CD4-positive, CD25-positive, alpha-beta regulatory T cell (primary cell): ENCODE measurements at regions not wholly inside any gene's neighbourhood (a gene's known extent, or its start where the extent isn't known, plus 50 kb on each side); places are given as distances from the start of the nearest gene placed in this dataset.

Experiments used
- ATAC-seq, 2 donors: fragments of 150-1000 bp; cut with Tn5 transposase; one replicate each; pipeline ENCODE4 v1.10.0; 2021; ENCODE audit warnings: low read depth in 2 of 2, moderate number of reproducible peaks in 2 of 2, moderate library complexity in 1 of 2
- DNase-seq, 3 donors: peaks; one replicate each; pipeline versions ENCODE4 v3.0.0 to v3.0.0-alpha.2; 2012 to 2022; ENCODE audit warnings: mixed read lengths in 1 of 3
- H3K27ac ChIP-seq: one replicate; pipeline ENCODE4 v1.7.0; 2013; ENCODE audit warnings: mild to moderate bottlenecking, low read length; ENCODE audit not compliant: insufficient read depth, poor library complexity, severe bottlenecking
- H3K27me3 ChIP-seq: one replicate; pipeline ENCODE4 v1.7.0; 2013; ENCODE audit warnings: low read length; ENCODE audit not compliant: control insufficient read depth, insufficient read depth
- H3K36me3 ChIP-seq: one replicate; pipeline ENCODE4 v1.7.0; 2013; ENCODE audit warnings: mild to moderate bottlenecking, low read length, moderate library complexity; ENCODE audit not compliant: control insufficient read depth, insufficient read depth
- H3K4me1 ChIP-seq: 2 replicates; pipeline ENCODE4 v1.7.0; 2013; ENCODE audit warnings: mild to moderate bottlenecking, low read length; ENCODE audit not compliant: insufficient read depth, control insufficient read depth, poor library complexity, severe bottlenecking
- H3K4me3 ChIP-seq: one replicate; pipeline ENCODE4 v1.7.0; 2013; ENCODE audit warnings: low read depth, mild to moderate bottlenecking, low read length, moderate library complexity
- H3K9me3 ChIP-seq, 2 experiments: 1 replicate in 1 of 2; 2 replicates in 1 of 2; pipeline ENCODE4 v1.7.0; 2013; ENCODE audit warnings: low read length in 2 of 2, mild to moderate bottlenecking in 1 of 2, moderate library complexity in 1 of 2; ENCODE audit not compliant: control insufficient read depth in 2 of 2
- H3K27ac Mint-ChIP-seq, 3 donors: one replicate each; pipeline ENCODE4 v1.8.0; 2020 to 2022; ENCODE audit warnings: mild to moderate bottlenecking in 3 of 3, mixed read lengths in 3 of 3, moderate library complexity in 2 of 3
- H3K27me3 Mint-ChIP-seq: one replicate; pipeline ENCODE4 v1.8.0; 2022; ENCODE audit warnings: mild to moderate bottlenecking, mixed read lengths
- H3K36me3 Mint-ChIP-seq: one replicate; pipeline ENCODE4 v1.8.0; 2020; ENCODE audit warnings: mixed read lengths
- H3K4me1 Mint-ChIP-seq, 4 donors: one replicate each; pipeline ENCODE4 v1.8.0; 2020 to 2022; ENCODE audit warnings: mixed read lengths in 4 of 4, mild to moderate bottlenecking in 1 of 4
- H3K4me3 Mint-ChIP-seq, 4 donors: one replicate each; pipeline ENCODE4 v1.8.0; 2020 to 2022; ENCODE audit warnings: mild to moderate bottlenecking in 4 of 4, mixed read lengths in 4 of 4, moderate library complexity in 3 of 4
- H3K9me3 Mint-ChIP-seq, 7 donors: one replicate each; pipeline ENCODE4 v1.8.0; 2020 to 2022; ENCODE audit warnings: mixed read lengths in 7 of 7, mild to moderate bottlenecking in 3 of 7, moderate library complexity in 2 of 7

DNA sequence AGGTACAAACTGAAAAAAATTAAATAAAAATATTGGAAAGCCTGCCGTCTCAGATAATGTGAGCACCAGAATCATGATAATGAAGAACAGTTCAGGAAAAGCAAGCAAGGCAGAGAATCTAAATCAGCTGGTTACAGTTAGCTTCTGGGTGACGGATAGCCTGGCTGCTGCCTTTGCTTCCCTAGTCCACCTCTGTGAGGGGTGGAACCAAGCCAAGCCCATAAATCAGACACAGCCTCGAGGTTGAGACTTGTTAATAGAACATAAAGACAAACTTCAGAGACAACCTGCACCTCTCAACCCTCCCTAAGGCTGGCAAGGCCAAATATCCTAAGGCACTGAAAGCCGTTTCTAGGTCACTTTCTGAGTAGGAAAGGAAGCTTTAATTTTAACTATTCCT lies 334.7 kb upstream of the SLC39A10 start:
- ATAC-seq = no peak
- Histone ChIP-seq H3K4me1 (no peaks in the 10 kb centered on the region), H3K36me3 (no peaks in the 10 kb centered on the region), H3K27me3 (peaks cover 3% of the 10 kb centered on the region), H3K9me3 (peaks cover 0 to 3% of the 10 kb centered on the region in 2 experiments), H3K27ac (no peak overlapping the region), H3K4me3 (no peak overlapping the region)
- H3K9me3 Mint-ChIP-seq = peaks cover 0 to 5% (median 0%) of the 10 kb centered on the region in 7 donors
- no peak for DNase-seq
- peaks cover 17% of the 10 kb centered on the region for H3K27me3 Mint-ChIP-seq
- no peak overlapping the region for H3K4me3 Mint-ChIP-seq
- H3K27ac Mint-ChIP-seq = no peak overlapping the region
- H3K4me1 Mint-ChIP-seq = peaks cover 12 to 17% (median 14%) of the 10 kb centered on the region in 4 donors
- H3K36me3 Mint-ChIP-seq = peaks cover 3% of the 10 kb centered on the region

DNA sequence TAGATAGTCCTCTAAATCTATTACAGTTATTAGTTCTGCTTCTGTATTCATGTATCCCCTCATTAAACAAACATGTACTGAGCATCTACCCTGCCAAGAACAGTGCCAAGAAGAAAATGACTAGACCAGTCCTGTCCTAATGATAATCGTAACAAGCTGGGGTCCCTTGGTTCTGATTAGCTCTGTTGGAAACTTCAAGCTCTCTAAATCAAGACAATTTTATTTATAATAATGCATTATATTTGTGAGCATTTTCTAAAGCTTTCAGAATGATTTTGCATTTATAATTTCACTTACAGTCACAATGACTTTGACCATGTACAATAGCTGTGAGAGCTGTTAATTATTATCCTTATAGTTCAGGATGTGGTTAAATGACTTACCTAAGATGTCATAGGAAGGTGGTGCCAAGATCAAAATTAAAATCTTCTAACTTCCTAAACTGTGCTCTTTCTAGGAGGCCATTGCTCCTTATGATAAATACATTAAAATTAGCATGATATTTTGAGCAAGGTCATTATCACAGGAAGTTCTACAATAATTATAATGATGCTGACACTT lies 336.5 kb upstream of the SLC39A10 start:
- peak; percentile 40 to 65 for ATAC-seq
- peaks cover 3% of the 10 kb centered on the region for H3K36me3 Mint-ChIP-seq
- peaks cover 3% of the 10 kb centered on the region for H3K27me3 ChIP-seq
- H3K27me3 Mint-ChIP-seq = no peaks in the 10 kb centered on the region
- H3K4me1 Mint-ChIP-seq = peaks cover 13 to 21% (median 18%) of the 10 kb centered on the region in 4 donors
- peaks cover 0 to 5% (median 0%) of the 10 kb centered on the region in 7 donors for H3K9me3 Mint-ChIP-seq
- no peak overlapping the region for H3K27ac Mint-ChIP-seq
- no peak overlapping the region for H3K4me3 Mint-ChIP-seq
- no peak overlapping the region for H3K27ac ChIP-seq
- H3K36me3 ChIP-seq = no peaks in the 10 kb centered on the region
- H3K4me3 ChIP-seq = no peak overlapping the region
- H3K4me1 ChIP-seq = no peaks in the 10 kb centered on the region
- DNase-seq = peak in 2 of 3 donors; percentile 4 to 19
- H3K9me3 ChIP-seq = peaks cover 0 to 3% of the 10 kb centered on the region in 2 experiments

DNA sequence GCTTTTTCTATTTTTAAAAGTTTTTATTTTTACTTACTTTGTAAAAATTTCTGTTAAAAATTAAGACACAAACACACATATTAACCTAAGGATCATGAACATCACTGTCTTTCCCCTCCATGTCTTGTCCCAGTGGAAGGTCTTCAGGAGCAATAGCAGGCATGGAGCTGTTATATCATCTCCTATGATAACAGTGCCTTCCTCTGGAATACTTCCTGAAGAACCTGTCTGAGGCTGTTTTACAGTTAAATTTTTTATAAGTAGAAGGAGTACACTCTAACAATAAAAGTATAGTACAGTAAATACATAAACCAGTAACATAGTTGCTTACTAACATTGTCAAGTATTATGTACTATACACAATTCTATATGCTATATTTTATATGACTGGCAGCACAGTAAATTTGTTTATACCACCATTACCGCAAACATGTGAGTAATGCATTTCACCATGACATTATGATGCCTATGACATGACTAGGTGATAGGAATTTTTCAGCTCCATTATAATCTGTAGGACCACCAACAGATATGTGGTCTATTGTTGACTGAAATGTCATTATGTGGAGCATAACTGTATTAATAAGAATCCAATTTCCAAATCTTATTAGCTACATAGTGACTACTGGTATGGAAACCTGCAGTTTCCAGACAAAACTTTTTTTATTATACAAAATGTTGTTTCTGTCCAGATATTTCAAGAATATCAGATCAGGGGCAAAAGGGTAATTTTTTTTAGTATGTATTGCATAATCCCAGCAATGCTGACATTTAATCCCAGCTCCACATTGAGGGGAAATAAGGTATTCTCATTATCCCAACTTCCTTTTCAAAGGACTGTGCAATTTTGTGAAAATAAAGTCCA lies 337.2 kb upstream of the SLC39A10 start:
- H3K27ac Mint-ChIP-seq = no peak overlapping the region
- peaks cover 0 to 4% (median 0%) of the 10 kb centered on the region in 7 donors for H3K9me3 Mint-ChIP-seq

DNA sequence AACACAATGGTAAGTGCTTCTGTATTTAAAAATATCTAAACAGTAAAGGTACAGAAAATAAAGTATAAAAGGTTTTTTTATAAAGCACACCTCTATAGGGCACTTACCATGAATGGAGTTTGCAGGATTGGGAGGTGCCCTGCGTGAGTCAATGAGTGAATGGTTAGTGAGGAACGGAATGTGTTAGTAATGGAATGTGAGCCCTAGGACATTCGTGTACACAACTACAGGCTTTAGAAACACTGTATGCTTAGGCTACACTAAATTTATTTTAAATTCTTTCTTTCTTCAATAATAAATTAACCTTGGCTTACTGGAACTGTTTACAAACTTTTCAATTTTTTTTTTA lies 337.9 kb upstream of the SLC39A10 start:
- Mint-ChIP-seq H3K27me3 (no peaks in the 10 kb centered on the region), H3K36me3 (no peaks in the 10 kb centered on the region), H3K27ac (no peak overlapping the region), H3K4me3 (no peak overlapping the region), H3K4me1 (peaks cover 13 to 21% (median 18%) of the 10 kb centered on the region in 4 donors), H3K9me3 (peaks cover 0 to 1% (median 0%) of the 10 kb centered on the region in 7 donors)
- no peaks in the 10 kb centered on the region for H3K27me3 ChIP-seq
- no peaks in the 10 kb centered on the region for H3K4me1 ChIP-seq
- ATAC-seq (no peak), DNase-seq (no peak)
- H3K27ac ChIP-seq = no peak overlapping the region
- peaks cover 0 to 1% of the 10 kb centered on the region in 2 experiments for H3K9me3 ChIP-seq
- H3K36me3 ChIP-seq = no peaks in the 10 kb centered on the region
- no peak overlapping the region for H3K4me3 ChIP-seq

More for the DNA sequence above, 337.2 kb upstream of the SLC39A10 start:
- Histone ChIP-seq H3K36me3 (no peaks in the 10 kb centered on the region), H3K4me1 (no peaks in the 10 kb centered on the region), H3K4me3 (no peak overlapping the region), H3K27ac (no peak overlapping the region), H3K9me3 (peaks cover 0 to 3% of the 10 kb centered on the region in 2 experiments), H3K27me3 (peaks cover 2% of the 10 kb centered on the region)
- Mint-ChIP-seq H3K4me1 (peaks cover 13 to 21% (median 18%) of the 10 kb centered on the region in 4 donors), H3K27me3 (no peaks in the 10 kb centered on the region), H3K4me3 (no peak overlapping the region), H3K36me3 (peaks cover 3% of the 10 kb centered on the region)
- DNase-seq = no peak
- no peak for ATAC-seq

DNA sequence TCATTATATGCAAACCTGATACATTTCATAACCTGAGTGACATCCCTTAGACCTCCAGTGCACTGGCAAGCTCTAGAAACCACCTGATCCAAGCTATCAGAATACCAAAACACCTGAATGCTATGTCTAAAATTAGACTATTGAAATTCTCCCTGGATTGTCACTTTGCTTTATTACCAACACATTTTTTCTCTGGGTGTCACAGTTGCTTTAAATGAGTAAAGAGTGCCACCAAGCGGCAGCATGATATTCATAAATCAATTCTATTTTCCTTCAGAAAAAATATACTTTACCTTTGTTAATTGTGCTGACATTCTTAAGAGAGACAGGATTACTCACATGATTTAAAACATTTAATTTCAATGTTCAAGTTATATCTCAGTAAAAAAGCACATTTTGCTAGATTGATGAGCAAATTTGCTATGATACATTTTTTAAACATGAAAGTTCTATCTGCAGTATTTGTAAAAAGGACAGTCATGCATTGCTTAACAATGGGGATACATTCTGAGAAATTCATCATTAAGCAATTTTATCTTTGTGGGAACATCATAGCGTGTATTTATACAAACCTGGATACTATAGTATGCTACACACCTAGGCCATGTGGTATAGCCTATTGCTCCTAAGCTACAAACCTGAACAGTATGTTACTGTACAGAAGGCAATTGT lies 338.4 kb upstream of the SLC39A10 start:
- Histone ChIP-seq H3K9me3 (no peaks in the 10 kb centered on the region), H3K4me3 (no peak overlapping the region), H3K36me3 (no peaks in the 10 kb centered on the region), H3K27me3 (no peaks in the 10 kb centered on the region), H3K4me1 (no peaks in the 10 kb centered on the region), H3K27ac (no peak overlapping the region)
- ATAC-seq (peak in 1 of 2 donors; percentile 31), DNase-seq (peak; percentile 13 to 58 (median 48))
- H3K4me1 Mint-ChIP-seq = peaks cover 13 to 21% (median 18%) of the 10 kb centered on the region in 4 donors
- no peak overlapping the region for H3K4me3 Mint-ChIP-seq
- no peak overlapping the region for H3K27ac Mint-ChIP-seq
- no peaks in the 10 kb centered on the region for H3K9me3 Mint-ChIP-seq
- no peaks in the 10 kb centered on the region for H3K27me3 Mint-ChIP-seq
- no peaks in the 10 kb centered on the region for H3K36me3 Mint-ChIP-seq

DNA sequence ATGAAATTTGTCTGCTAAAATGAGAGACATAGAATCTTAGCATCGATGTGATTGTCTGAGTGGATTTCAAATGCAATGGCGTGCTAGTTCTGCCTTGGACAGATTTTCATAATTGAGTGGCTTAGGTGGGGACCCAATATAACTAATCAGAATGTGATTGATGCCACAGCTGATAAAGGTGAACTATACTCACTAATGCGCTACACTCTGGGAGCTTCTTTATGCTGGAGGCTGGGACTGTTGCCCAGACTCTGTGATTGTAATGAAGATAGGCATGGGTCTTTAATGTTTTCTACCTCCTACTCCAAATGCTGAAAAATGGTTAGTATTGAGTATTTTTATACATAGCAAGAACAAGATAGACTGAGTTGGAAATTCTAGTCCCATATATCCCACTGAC lies 339.5 kb upstream of the SLC39A10 start:
- no peaks in the 10 kb centered on the region for H3K9me3 Mint-ChIP-seq
- Histone ChIP-seq H3K4me1 (no peaks in the 10 kb centered on the region), H3K27me3 (no peaks in the 10 kb centered on the region), H3K9me3 (no peaks in the 10 kb centered on the region), H3K36me3 (no peaks in the 10 kb centered on the region), H3K4me3 (no peak overlapping the region), H3K27ac (no peak overlapping the region)
- DNase-seq (no peak), ATAC-seq (no peak)
- H3K4me3 Mint-ChIP-seq = no peak overlapping the region
- H3K36me3 Mint-ChIP-seq = no peaks in the 10 kb centered on the region
- H3K27me3 Mint-ChIP-seq = no peaks in the 10 kb centered on the region
- peaks cover 13 to 21% (median 18%) of the 10 kb centered on the region in 4 donors for H3K4me1 Mint-ChIP-seq
- H3K27ac Mint-ChIP-seq = peak overlapping the region in 1 of 3 donors; percentile 14

DNA sequence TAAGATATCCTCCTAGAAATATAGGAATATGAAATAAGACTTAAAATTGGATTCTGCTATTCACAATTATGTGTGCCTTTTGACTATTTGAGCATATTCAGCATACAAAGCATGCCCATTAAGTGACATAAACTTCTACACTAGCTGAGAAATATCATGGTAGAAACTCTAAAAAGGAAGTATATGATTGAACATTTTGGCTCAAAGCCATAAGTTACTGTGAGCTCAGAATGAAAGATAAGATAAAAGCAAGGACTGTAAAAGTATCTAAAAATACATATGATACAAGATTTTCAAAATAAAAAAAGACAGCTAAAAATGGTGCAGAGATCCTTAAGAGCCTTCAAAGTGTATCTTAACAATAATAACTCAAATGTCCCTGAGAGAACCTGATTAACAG lies 340.5 kb upstream of the SLC39A10 start:
- Mint-ChIP-seq H3K4me3 (no peak overlapping the region), H3K27ac (no peak overlapping the region), H3K27me3 (no peaks in the 10 kb centered on the region), H3K9me3 (no peaks in the 10 kb centered on the region), H3K36me3 (no peaks in the 10 kb centered on the region), H3K4me1 (peaks cover 13 to 21% (median 16%) of the 10 kb centered on the region in 4 donors)
- no peaks in the 10 kb centered on the region for H3K4me1 ChIP-seq
- no peak overlapping the region for H3K27ac ChIP-seq
- no peak for ATAC-seq
- H3K36me3 ChIP-seq = no peaks in the 10 kb centered on the region
- no peaks in the 10 kb centered on the region for H3K9me3 ChIP-seq
- H3K27me3 ChIP-seq = no peaks in the 10 kb centered on the region
- H3K4me3 ChIP-seq = no peak overlapping the region
- no peak for DNase-seq
